ENCODE measurements at regions not wholly inside any gene's neighbourhood (a gene's known extent, or its start where the extent isn't known, plus 50 kb on each side); places are given as distances from the start of the nearest gene placed in this dataset.

DNA sequence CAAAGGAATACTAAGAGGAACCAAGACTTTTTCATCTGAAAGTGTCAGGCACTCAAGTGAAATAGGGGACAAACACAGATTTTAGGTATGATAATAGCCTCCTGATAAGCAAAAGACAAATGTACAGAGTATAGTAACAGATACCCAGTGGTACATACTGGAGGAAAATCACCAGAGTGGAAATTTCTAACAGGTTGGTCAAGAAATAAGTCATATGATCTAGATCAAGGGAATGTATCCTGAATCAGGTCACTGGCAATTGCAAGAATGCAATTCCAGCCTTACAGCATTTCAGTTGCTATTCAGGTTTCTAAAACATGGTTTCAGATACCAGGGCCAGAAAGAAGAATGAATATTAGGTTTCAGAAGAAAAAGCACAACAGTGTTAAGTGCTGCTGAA, 82.2 kb upstream of the SLCO6A1 start:
- H3K4me3 ChIP-seq (ENCODE audit: low read depth, poor library complexity, severe bottlenecking), result no peak overlapping the region
- DNase-seq (ENCODE audit: low spot score in 2 of 2), result no peak
- intact Hi-C loops (cut with DNase I; ENCODE audit: low total_unique reads), result loop anchor here (10.0 kb wide), 1 partner anchor 464 kb away; no protein-coding TSS in a partner anchor
- no peak for TF ChIP-seq POLR2A (IDR thresholded peaks at IDR 0.05)
- TF ChIP-seq CTCF (IDR thresholded peaks at IDR 0.05), result no peak

DNA sequence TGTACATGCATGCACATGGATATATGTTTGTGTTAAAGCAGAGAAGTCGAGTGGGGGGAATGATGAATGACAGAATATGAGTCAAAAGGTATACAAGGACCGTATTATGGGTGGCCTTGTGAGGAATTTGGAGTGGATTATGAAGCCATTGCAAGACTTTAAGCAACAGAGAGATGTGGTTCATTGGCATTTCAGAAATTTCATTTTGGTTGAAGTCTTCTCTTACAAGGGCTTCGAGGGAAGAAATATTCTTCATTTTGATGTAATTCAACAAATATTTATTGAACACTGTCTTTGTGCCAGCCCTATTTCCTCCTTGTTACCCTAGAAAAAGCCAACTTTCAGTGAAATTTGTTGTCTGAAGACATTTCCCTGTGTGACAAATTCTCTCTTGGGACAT, 83.9 kb upstream of the SLCO6A1 start:
- no peak overlapping the region for H3K4me3 ChIP-seq (ENCODE audit: low read depth, poor library complexity, severe bottlenecking)
- 65 to 78% methylated on average over 3 of the region's 3 CpGs for WGBS, 2 donors
- intact Hi-C loops (cut with DNase I; ENCODE audit: low total_unique reads), result loop anchor here (10.0 kb wide), 1 partner anchor 462 kb away; no protein-coding TSS in a partner anchor
- DNase-seq (ENCODE audit: low spot score in 2 of 2), result no peak
- TF ChIP-seq CTCF (IDR thresholded peaks at IDR 0.05) (no peak), POLR2A (IDR thresholded peaks at IDR 0.05) (no peak)

- TF ChIP-seq POLR2A (IDR thresholded peaks at IDR 0.05) (no peak), CTCF (IDR thresholded peaks at IDR 0.05) (no peak)
- intact Hi-C loops (cut with DNase I; ENCODE audit: low total_unique reads), result loop anchor here (10.0 kb wide), 1 partner anchor 461 kb away; no protein-coding TSS in a partner anchor
- no peak overlapping the region for H3K4me3 ChIP-seq (ENCODE audit: low read depth, poor library complexity, severe bottlenecking)
- DNase-seq (ENCODE audit: low spot score in 2 of 2), result no peak
- 13 to 22% methylated on average over 5 of the region's 5 CpGs for WGBS, 2 donors
Measured at GRCh38 chr5:102583276-102584124, 84.7 kb upstream of the SLCO6A1 start.

DNA sequence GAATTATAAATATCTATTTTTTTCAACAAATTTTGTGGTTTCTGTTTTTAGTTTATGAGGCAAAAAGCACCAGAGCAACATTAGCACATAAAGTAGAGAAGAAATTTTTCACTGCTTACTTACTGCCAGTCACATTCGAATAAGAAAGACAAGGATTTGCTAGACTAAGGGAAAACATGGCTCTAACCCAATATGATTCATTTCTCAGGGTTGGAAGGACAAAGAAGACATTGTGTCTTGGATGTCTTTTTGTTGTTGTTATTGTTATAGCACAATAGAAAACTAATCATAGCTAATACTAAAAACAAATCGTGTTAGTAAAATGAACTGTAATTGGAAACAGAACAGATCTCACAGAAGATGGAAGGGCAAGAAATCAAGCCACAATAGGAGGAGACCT, 90.9 kb upstream of the SLCO6A1 start:
- TF ChIP-seq CTCF (IDR thresholded peaks at IDR 0.05), result no peak
- no peak for TF ChIP-seq POLR2A (IDR thresholded peaks at IDR 0.05)
- H3K4me3 ChIP-seq (ENCODE audit: low read depth, poor library complexity, severe bottlenecking), result no peak overlapping the region
- intact Hi-C loops (cut with DNase I; ENCODE audit: low total_unique reads), result loop anchor here (10.0 kb wide), 1 partner anchor 455 kb away; no protein-coding TSS in a partner anchor
- 31 to 41% methylated on average over 2 of the region's 2 CpGs for WGBS, 2 donors
- DNase-seq (ENCODE audit: low spot score in 2 of 2), result no peak

- TF ChIP-seq CTCF (IDR thresholded peaks at IDR 0.05), result no peak
- no peak for TF ChIP-seq POLR2A (IDR thresholded peaks at IDR 0.05)
- no peak overlapping the region for H3K4me3 ChIP-seq (ENCODE audit: low read depth, poor library complexity, severe bottlenecking)
- no peak for DNase-seq (ENCODE audit: low spot score in 2 of 2)
- intact Hi-C loops (cut with DNase I; ENCODE audit: low total_unique reads), result no loop called here
- WGBS, 2 donors, result 78 to 86% methylated on average over 3 of the region's 3 CpGs
Measured at GRCh38 chr5:102590467-102590866, 91.7 kb upstream of the SLCO6A1 start.

Data from lower leg skin (tissue), 4 donors.